Endothelial cell (in vitro differentiated cells): ENCODE measurements at regions not wholly inside any gene's neighbourhood (a gene's known extent, or its start where the extent isn't known, plus 50 kb on each side); places are given as distances from the start of the nearest gene placed in this dataset.

Experiments
- DNase-seq: peaks from one replicate; pipeline ENCODE4 v3.0.0; 2021; ENCODE audit warnings: low spot score
- H3K27ac Mint-ChIP-seq: one replicate; pipeline ENCODE4 v1.8.0; 2021; ENCODE audit warnings: mixed read lengths, inconsistent platforms; ENCODE audit not compliant: unreplicated experiment
- H3K27me3 Mint-ChIP-seq: one replicate; pipeline ENCODE4 v1.8.0; 2021; ENCODE audit warnings: mild to moderate bottlenecking, moderate library complexity, mixed read lengths, inconsistent platforms; ENCODE audit not compliant: unreplicated experiment
- H3K36me3 Mint-ChIP-seq: one replicate; pipeline ENCODE4 v1.8.0; 2021; ENCODE audit warnings: mild to moderate bottlenecking, low read depth, mixed read lengths, inconsistent platforms; ENCODE audit not compliant: unreplicated experiment
- H3K4me1 Mint-ChIP-seq: one replicate; pipeline ENCODE4 v1.8.0; 2021; ENCODE audit warnings: mild to moderate bottlenecking, mixed read lengths, inconsistent platforms; ENCODE audit not compliant: unreplicated experiment
- H3K4me3 Mint-ChIP-seq: one replicate; pipeline ENCODE4 v1.8.0; 2021; ENCODE audit warnings: mild to moderate bottlenecking, mixed read lengths, inconsistent platforms; ENCODE audit not compliant: unreplicated experiment
- H3K9me3 Mint-ChIP-seq: one replicate; pipeline ENCODE4 v1.8.0; 2021; ENCODE audit warnings: mixed read lengths, inconsistent platforms; ENCODE audit not compliant: unreplicated experiment
- TF ChIP-seq, protein P1 (sequence below): fragments of 200-600 bp; sonication (generic); IDR thresholded peaks from one replicate; pipeline ENCODE4 v1.5.0; 2021; ENCODE audit warnings: antibody characterized with exemption; ENCODE audit not compliant: unreplicated experiment

GRCh38 chr2:164288235-164288634 is 333.0 kb downstream of the GRB14 start:
- Mint-ChIP-seq H3K4me3 (no peak overlapping the region), H3K9me3 (no peaks in the 10 kb centered on the region), H3K27me3 (no peaks in the 10 kb centered on the region), H3K27ac (no peak overlapping the region), H3K4me1 (no peaks in the 10 kb centered on the region), H3K36me3 (no peaks in the 10 kb centered on the region)
- TF ChIP-seq, protein P1, sequence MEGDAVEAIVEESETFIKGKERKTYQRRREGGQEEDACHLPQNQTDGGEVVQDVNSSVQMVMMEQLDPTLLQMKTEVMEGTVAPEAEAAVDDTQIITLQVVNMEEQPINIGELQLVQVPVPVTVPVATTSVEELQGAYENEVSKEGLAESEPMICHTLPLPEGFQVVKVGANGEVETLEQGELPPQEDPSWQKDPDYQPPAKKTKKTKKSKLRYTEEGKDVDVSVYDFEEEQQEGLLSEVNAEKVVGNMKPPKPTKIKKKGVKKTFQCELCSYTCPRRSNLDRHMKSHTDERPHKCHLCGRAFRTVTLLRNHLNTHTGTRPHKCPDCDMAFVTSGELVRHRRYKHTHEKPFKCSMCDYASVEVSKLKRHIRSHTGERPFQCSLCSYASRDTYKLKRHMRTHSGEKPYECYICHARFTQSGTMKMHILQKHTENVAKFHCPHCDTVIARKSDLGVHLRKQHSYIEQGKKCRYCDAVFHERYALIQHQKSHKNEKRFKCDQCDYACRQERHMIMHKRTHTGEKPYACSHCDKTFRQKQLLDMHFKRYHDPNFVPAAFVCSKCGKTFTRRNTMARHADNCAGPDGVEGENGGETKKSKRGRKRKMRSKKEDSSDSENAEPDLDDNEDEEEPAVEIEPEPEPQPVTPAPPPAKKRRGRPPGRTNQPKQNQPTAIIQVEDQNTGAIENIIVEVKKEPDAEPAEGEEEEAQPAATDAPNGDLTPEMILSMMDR = no peak
- DNase-seq = no peak

DNA sequence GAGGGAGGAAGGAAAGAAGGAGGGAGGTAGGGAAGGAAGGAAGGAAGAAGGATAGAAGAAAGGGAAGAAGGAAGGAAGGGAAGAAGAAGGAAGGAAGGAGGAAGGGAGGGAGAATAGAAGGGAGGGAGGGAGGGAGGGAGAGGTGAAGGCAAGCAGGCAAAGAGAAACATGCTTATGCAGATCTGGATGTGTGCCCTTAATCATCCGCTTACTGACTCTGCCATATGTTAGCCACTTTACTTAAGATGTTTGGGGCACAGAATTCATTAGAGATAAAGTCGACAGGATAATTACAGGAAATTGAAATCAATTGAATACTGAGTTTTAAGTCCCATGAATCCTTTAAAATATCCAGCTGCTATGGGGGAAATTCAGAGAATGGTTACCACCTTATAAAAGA is 334.2 kb downstream of the GRB14 start:
- Mint-ChIP-seq H3K4me1 (no peaks in the 10 kb centered on the region), H3K36me3 (no peaks in the 10 kb centered on the region), H3K9me3 (no peaks in the 10 kb centered on the region), H3K4me3 (no peak overlapping the region), H3K27me3 (no peaks in the 10 kb centered on the region), H3K27ac (no peak overlapping the region)
- DNase-seq = no peak
- TF ChIP-seq, protein P1 = no peak

DNA sequence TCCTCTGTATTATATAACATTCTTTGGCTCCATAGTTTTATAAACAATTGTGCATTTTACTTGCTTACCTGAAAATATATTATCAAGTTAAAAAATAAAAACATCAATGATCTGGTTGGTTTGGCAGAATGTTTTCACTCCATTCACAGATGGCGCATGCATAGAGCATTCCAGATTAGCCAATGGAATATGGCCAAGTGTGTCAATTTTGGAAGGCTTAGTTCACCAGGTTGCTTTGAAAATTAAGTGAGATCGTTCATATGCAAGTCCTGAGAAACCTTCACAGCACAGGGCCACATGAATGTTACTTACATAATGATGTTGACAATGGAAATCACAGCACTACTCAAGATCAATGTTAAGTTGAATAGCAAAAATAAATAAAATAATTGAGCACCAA is 335.7 kb downstream of the GRB14 start:
- DNase-seq = no peak
- no peaks in the 10 kb centered on the region for H3K27me3 Mint-ChIP-seq
- H3K4me3 Mint-ChIP-seq = no peak overlapping the region
- H3K4me1 Mint-ChIP-seq = no peaks in the 10 kb centered on the region
- H3K36me3 Mint-ChIP-seq = no peaks in the 10 kb centered on the region
- TF ChIP-seq, protein P1 = no peak
- no peak overlapping the region for H3K27ac Mint-ChIP-seq
- H3K9me3 Mint-ChIP-seq = no peaks in the 10 kb centered on the region

DNA sequence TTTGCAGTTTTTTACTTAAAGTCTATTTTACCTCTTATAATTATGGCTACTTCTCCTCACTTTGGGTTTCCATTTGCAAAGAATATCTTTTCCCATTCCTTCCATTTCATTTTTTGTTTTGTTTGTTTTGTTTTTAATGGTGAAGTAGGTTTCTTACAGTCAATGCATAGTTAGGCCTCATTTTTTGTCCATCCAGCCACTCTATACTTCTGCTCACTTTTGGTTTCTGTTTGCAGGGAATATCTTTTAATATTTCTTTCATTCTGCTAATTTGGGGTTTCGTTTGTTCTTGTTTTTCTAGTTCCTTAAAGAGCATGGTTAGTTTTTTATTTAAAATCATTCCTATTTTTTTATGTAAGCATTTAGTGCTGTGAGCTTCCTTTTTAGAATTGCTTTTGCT is 339.4 kb downstream of the GRB14 start:
- TF ChIP-seq, protein P1 = no peak
- H3K9me3 Mint-ChIP-seq = no peaks in the 10 kb centered on the region
- H3K4me1 Mint-ChIP-seq = no peaks in the 10 kb centered on the region
- no peak overlapping the region for H3K4me3 Mint-ChIP-seq
- H3K36me3 Mint-ChIP-seq = no peaks in the 10 kb centered on the region
- H3K27me3 Mint-ChIP-seq = no peaks in the 10 kb centered on the region
- H3K27ac Mint-ChIP-seq = no peak overlapping the region
- DNase-seq = no peak

DNA sequence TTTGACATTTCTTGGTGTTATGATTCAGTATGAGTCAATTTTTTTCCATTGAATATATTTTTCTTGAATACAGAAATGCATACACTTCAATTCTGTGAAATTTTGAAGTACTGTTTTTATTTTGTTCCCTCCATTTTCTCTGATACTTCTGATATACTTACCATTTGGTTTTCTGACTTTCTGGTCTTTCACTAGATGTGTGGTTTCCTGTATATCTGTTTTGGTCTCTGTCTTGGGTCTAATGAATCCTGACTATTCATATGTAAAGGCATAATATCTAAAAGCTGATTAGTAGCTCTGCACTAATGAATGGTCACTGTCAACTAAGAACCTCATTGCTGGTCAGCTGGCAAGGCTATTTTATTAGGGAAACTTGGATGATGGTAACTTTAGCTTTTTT is 345.6 kb downstream of the GRB14 start:
- Mint-ChIP-seq H3K4me3 (no peak overlapping the region), H3K27ac (no peak overlapping the region), H3K36me3 (no peaks in the 10 kb centered on the region), H3K4me1 (no peaks in the 10 kb centered on the region), H3K27me3 (no peaks in the 10 kb centered on the region), H3K9me3 (no peaks in the 10 kb centered on the region)
- TF ChIP-seq, protein P1 = no peak
- DNase-seq = no peak
